ENCODE measurements at regions not wholly inside any gene's neighbourhood (a gene's known extent, or its start where the extent isn't known, plus 50 kb on each side); places are given as distances from the start of the nearest gene placed in this dataset.

- TF ChIP-seq, protein P1, sequence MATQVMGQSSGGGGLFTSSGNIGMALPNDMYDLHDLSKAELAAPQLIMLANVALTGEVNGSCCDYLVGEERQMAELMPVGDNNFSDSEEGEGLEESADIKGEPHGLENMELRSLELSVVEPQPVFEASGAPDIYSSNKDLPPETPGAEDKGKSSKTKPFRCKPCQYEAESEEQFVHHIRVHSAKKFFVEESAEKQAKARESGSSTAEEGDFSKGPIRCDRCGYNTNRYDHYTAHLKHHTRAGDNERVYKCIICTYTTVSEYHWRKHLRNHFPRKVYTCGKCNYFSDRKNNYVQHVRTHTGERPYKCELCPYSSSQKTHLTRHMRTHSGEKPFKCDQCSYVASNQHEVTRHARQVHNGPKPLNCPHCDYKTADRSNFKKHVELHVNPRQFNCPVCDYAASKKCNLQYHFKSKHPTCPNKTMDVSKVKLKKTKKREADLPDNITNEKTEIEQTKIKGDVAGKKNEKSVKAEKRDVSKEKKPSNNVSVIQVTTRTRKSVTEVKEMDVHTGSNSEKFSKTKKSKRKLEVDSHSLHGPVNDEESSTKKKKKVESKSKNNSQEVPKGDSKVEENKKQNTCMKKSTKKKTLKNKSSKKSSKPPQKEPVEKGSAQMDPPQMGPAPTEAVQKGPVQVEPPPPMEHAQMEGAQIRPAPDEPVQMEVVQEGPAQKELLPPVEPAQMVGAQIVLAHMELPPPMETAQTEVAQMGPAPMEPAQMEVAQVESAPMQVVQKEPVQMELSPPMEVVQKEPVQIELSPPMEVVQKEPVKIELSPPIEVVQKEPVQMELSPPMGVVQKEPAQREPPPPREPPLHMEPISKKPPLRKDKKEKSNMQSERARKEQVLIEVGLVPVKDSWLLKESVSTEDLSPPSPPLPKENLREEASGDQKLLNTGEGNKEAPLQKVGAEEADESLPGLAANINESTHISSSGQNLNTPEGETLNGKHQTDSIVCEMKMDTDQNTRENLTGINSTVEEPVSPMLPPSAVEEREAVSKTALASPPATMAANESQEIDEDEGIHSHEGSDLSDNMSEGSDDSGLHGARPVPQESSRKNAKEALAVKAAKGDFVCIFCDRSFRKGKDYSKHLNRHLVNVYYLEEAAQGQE (IDR thresholded peaks at IDR 0.05), result no peak
- TF ChIP-seq, protein P2, sequence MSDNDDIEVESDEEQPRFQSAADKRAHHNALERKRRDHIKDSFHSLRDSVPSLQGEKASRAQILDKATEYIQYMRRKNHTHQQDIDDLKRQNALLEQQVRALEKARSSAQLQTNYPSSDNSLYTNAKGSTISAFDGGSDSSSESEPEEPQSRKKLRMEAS (IDR thresholded peaks at IDR 0.05), result no peak
- TF ChIP-seq EGR1 (IDR thresholded peaks at IDR 0.05; ENCODE audit: low read depth in 2 of 2), result no peak
- no peak for TF ChIP-seq NR2F2 (IDR thresholded peaks at IDR 0.05)
- TF ChIP-seq TAF1 (conservative IDR thresholded peaks at IDR 0.05), result no peak
- TF ChIP-seq FOXA2 (IDR thresholded peaks at IDR 0.05), result no peak
These were observed 433.6 kb upstream of the PPP1R2C start (continued) for GRCh38 chrX:43211570-43211969.

- WGBS, result 46% methylated on average over 2 of the region's 2 CpGs
- Histone ChIP-seq H3K9me3 (ENCODE audit: control insufficient read depth in 4 of 4, low read length in 3 of 4) (peaks cover 0 to 3% (median 0%) of the 10 kb centered on the region in 4 donors), H3K4me1 (ENCODE audit: control insufficient read depth in 4 of 4, insufficient read depth in 4 of 4, low read length in 3 of 4) (no peaks in the 10 kb centered on the region), H3K9ac (ENCODE audit: low read depth in 1 of 2, low read length in 2 of 2) (no peak overlapping the region), H3K27me3 (ENCODE audit: control insufficient read depth in 4 of 4, insufficient read depth in 4 of 4, low read length in 3 of 4) (no peaks in the 10 kb centered on the region), H3K4me3 (ENCODE audit: low read depth in 1 of 3, low read length in 3 of 3) (no peak overlapping the region), H3K27ac (ENCODE audit: low read depth in 1 of 2, low read length in 2 of 2) (no peak overlapping the region), H3K36me3 (ENCODE audit: control insufficient read depth in 4 of 4, insufficient read depth in 3 of 4, low read depth in 1 of 4, low read length in 3 of 4) (no peaks in the 10 kb centered on the region)
- TF ChIP-seq, protein P3, sequence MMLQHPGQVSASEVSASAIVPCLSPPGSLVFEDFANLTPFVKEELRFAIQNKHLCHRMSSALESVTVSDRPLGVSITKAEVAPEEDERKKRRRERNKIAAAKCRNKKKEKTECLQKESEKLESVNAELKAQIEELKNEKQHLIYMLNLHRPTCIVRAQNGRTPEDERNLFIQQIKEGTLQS (IDR thresholded peaks at IDR 0.05), result no peak
- TF ChIP-seq, protein P2 (IDR thresholded peaks at IDR 0.05), result no peak
- TF ChIP-seq NR2F2 (IDR thresholded peaks at IDR 0.05) (no peak), FOXA2 (IDR thresholded peaks at IDR 0.05) (no peak), CTCF (IDR thresholded peaks at IDR 0.05; ENCODE audit: low read depth, low read length, missing input control) (no peak), YY1 (IDR thresholded peaks at IDR 0.05) (no peak), SP1 (IDR thresholded peaks at IDR 0.05) (no peak)
- TF ChIP-seq, protein P4, sequence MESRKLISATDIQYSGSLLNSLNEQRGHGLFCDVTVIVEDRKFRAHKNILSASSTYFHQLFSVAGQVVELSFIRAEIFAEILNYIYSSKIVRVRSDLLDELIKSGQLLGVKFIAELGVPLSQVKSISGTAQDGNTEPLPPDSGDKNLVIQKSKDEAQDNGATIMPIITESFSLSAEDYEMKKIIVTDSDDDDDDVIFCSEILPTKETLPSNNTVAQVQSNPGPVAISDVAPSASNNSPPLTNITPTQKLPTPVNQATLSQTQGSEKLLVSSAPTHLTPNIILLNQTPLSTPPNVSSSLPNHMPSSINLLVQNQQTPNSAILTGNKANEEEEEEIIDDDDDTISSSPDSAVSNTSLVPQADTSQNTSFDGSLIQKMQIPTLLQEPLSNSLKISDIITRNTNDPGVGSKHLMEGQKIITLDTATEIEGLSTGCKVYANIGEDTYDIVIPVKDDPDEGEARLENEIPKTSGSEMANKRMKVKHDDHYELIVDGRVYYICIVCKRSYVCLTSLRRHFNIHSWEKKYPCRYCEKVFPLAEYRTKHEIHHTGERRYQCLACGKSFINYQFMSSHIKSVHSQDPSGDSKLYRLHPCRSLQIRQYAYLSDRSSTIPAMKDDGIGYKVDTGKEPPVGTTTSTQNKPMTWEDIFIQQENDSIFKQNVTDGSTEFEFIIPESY (IDR thresholded peaks at IDR 0.05), result no peak
- no peak for DNase-seq (ENCODE audit: low spot score)
These were observed 437.9 kb upstream of the MAOA start for GRCh38 chrX:43218198-43218597.

GRCh38 chrX:43224496-43224895 lies 431.6 kb upstream of the MAOA start:
- DNase-seq (ENCODE audit: low spot score), result no peak
- TF ChIP-seq SP1 (IDR thresholded peaks at IDR 0.05) (no peak), HNF4A (conservative IDR thresholded peaks at IDR 0.05) (no peak), TAF1 (conservative IDR thresholded peaks at IDR 0.05) (no peak), GABPA (IDR thresholded peaks at IDR 0.05 in 1 of 2, conservative IDR thresholded peaks at IDR 0.05 in 1 of 2) (no peak), JUND (IDR thresholded peaks at IDR 0.05) (no peak)
- TF ChIP-seq, protein P1 (IDR thresholded peaks at IDR 0.05), result no peak
- H3K36me3 ChIP-seq (ENCODE audit: control insufficient read depth in 4 of 4, insufficient read depth in 3 of 4, low read depth in 1 of 4, low read length in 3 of 4), result no peaks in the 10 kb centered on the region

More at GRCh38 chrX:43224496-43224895, 431.6 kb upstream of the MAOA start:
- H3K27ac ChIP-seq (ENCODE audit: low read depth in 1 of 2, low read length in 2 of 2), result no peak overlapping the region
- H3K9me3 ChIP-seq (ENCODE audit: control insufficient read depth in 4 of 4, low read length in 3 of 4), result no peaks in the 10 kb centered on the region
- H3K9ac ChIP-seq (ENCODE audit: low read depth in 1 of 2, low read length in 2 of 2), result no peak overlapping the region
- H3K4me1 ChIP-seq (ENCODE audit: control insufficient read depth in 4 of 4, insufficient read depth in 4 of 4, low read length in 3 of 4), result peaks cover 0 to 12% (median 6%) of the 10 kb centered on the region in 4 donors
- no peak overlapping the region for H3K4me3 ChIP-seq (ENCODE audit: low read depth in 1 of 3, low read length in 3 of 3)
- H3K27me3 ChIP-seq (ENCODE audit: control insufficient read depth in 4 of 4, insufficient read depth in 4 of 4, low read length in 3 of 4), result no peaks in the 10 kb centered on the region

Measured in liver (tissue), 8 donors.